ENCODE measurements at regions not wholly inside any gene's neighbourhood (a gene's known extent, or its start where the extent isn't known, plus 50 kb on each side); places are given as distances from the start of the nearest gene placed in this dataset.

GRCh38 chr12:67415473-67415872, 146.3 kb downstream of the CAND1 start:
- DNase-seq (ENCODE audit: low spot score in 2 of 2) = no peak
- H3K4me1 ChIP-seq = no peaks in the 10 kb centered on the region
- H3K4me3 ChIP-seq = no peak overlapping the region
- intact Hi-C loops (cut with DNase I) = no loop called here
- no peaks in the 10 kb centered on the region for H3K9me3 ChIP-seq
- H3K36me3 ChIP-seq = no peaks in the 10 kb centered on the region
- peak in 1 of 3 experiments; percentile 8 for TF ChIP-seq CTCF (IDR thresholded peaks at IDR 0.05)
- H3K27ac ChIP-seq = no peak overlapping the region
- H3K27me3 ChIP-seq = no peaks in the 10 kb centered on the region

- H3K27ac ChIP-seq = no peak overlapping the region
- H3K4me3 ChIP-seq = no peak overlapping the region
- no peaks in the 10 kb centered on the region for H3K9me3 ChIP-seq
- DNase-seq (ENCODE audit: low spot score in 2 of 2) = no peak
- no peaks in the 10 kb centered on the region for H3K36me3 ChIP-seq
- intact Hi-C loops (cut with DNase I) = no loop called here
- TF ChIP-seq CTCF (IDR thresholded peaks at IDR 0.05) = no peak
- no peaks in the 10 kb centered on the region for H3K4me1 ChIP-seq
- H3K27me3 ChIP-seq = no peaks in the 10 kb centered on the region
Observed at GRCh38 chr12:67419810-67420209, 150.7 kb downstream of the CAND1 start.

GRCh38 chr12:67420506-67420905, 151.3 kb downstream of the CAND1 start:
- no peak for TF ChIP-seq CTCF (IDR thresholded peaks at IDR 0.05)
- intact Hi-C loops (cut with DNase I) = no loop called here

GRCh38 chr12:67422081-67422480, 152.9 kb downstream of the CAND1 start:
- H3K9me3 ChIP-seq = no peaks in the 10 kb centered on the region
- no peak overlapping the region for H3K4me3 ChIP-seq
- DNase-seq (ENCODE audit: low spot score in 2 of 2) = no peak
- H3K27me3 ChIP-seq = no peaks in the 10 kb centered on the region
- TF ChIP-seq CTCF (IDR thresholded peaks at IDR 0.05) = no peak
- H3K27ac ChIP-seq = no peak overlapping the region
- intact Hi-C loops (cut with DNase I) = no loop called here
- no peaks in the 10 kb centered on the region for H3K4me1 ChIP-seq
- H3K36me3 ChIP-seq = no peaks in the 10 kb centered on the region

More at GRCh38 chr12:67420506-67420905, 151.3 kb downstream of the CAND1 start:
- Histone ChIP-seq H3K9me3 (no peaks in the 10 kb centered on the region), H3K36me3 (no peaks in the 10 kb centered on the region), H3K27ac (no peak overlapping the region), H3K4me1 (no peaks in the 10 kb centered on the region), H3K27me3 (no peaks in the 10 kb centered on the region), H3K4me3 (no peak overlapping the region)
- DNase-seq (ENCODE audit: low spot score in 2 of 2) = no peak

DNA sequence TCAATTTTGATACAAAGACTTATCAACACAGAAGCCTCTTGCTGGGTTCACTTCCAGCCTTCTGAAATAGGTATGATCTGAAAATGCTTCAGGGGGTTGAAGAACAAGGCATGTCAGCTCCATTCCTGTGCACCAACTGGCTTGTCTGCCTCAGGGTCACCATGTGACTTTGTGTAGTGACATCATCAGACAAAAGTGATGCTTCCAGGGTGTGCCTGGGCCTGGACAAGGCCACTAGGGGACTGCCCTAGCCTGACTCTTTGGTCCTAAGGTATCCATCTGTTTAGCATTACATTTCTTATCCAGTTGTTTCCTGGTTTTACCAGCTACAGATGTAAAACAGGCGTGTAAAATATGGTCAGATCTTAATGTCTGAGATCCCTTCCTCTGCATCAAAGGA, 155.6 kb downstream of the CAND1 start:
- intact Hi-C loops (cut with DNase I) = no loop called here
- TF ChIP-seq CTCF (IDR thresholded peaks at IDR 0.05) = no peak
- Histone ChIP-seq H3K4me1 (peaks cover 0 to 2% of the 10 kb centered on the region in 2 donors), H3K4me3 (no peak overlapping the region), H3K27ac (no peak overlapping the region), H3K27me3 (no peaks in the 10 kb centered on the region), H3K9me3 (no peaks in the 10 kb centered on the region), H3K36me3 (no peaks in the 10 kb centered on the region)
- no peak for DNase-seq (ENCODE audit: low spot score in 2 of 2)

- Histone ChIP-seq H3K9me3 (no peaks in the 10 kb centered on the region), H3K36me3 (no peaks in the 10 kb centered on the region), H3K27me3 (no peaks in the 10 kb centered on the region), H3K4me3 (no peak overlapping the region), H3K4me1 (peaks cover 3 to 8% of the 10 kb centered on the region in 2 donors), H3K27ac (no peak overlapping the region)
- no peak for DNase-seq (ENCODE audit: low spot score in 2 of 2)
- intact Hi-C loops (cut with DNase I) = no loop called here
- TF ChIP-seq CTCF (IDR thresholded peaks at IDR 0.05) = no peak
Observed at GRCh38 chr12:67425394-67425793, 156.2 kb downstream of the CAND1 start.
